ENCODE measurements at regions not wholly inside any gene's neighbourhood (a gene's known extent, or its start where the extent isn't known, plus 50 kb on each side); places are given as distances from the start of the nearest gene placed in this dataset.

GRCh38 chr5:17690473-17690872, 56.2 kb downstream of the TAF11L14 start:
- no peak for TF ChIP-seq CTCF (conservative IDR thresholded peaks at IDR 0.05; ENCODE audit: low read depth, low read length)

GRCh38 chr5:17691762-17692161, 57.5 kb downstream of the TAF11L14 start:
- DNase-seq (ENCODE audit: low read depth) = no peak
- no peak overlapping the region for H3K4me3 ChIP-seq (ENCODE audit: low read depth, low read length)
- no peak for TF ChIP-seq CTCF (conservative IDR thresholded peaks at IDR 0.05; ENCODE audit: low read depth, low read length)

More at GRCh38 chr5:17690473-17690872, 56.2 kb downstream of the TAF11L14 start:
- H3K4me3 ChIP-seq (ENCODE audit: low read depth, low read length) = no peak overlapping the region
- DNase-seq (ENCODE audit: low read depth) = no peak

DNA sequence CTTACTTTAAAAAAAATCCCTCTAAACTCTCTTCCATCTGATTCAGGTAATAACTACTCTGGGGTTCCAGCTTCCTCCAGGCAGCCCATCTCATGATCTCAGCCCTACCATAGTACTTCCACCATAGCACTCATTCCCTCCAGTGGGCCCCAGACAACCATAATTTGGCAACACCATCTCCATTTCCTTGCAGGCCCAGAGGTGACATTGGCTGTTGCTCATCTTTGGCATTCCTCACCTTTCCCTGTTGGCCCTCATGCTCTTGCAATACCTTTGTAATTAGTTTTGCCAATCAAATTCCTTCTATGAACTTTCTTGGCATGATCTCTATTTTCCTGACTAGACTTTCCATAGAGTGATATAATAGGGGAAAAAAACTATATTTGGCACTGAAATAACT, 60.1 kb downstream of the TAF11L14 start:
- no peak overlapping the region for H3K4me3 ChIP-seq (ENCODE audit: low read depth, low read length)
- no peak for TF ChIP-seq CTCF (conservative IDR thresholded peaks at IDR 0.05; ENCODE audit: low read depth, low read length)
- no peak for DNase-seq (ENCODE audit: low read depth)

DNA sequence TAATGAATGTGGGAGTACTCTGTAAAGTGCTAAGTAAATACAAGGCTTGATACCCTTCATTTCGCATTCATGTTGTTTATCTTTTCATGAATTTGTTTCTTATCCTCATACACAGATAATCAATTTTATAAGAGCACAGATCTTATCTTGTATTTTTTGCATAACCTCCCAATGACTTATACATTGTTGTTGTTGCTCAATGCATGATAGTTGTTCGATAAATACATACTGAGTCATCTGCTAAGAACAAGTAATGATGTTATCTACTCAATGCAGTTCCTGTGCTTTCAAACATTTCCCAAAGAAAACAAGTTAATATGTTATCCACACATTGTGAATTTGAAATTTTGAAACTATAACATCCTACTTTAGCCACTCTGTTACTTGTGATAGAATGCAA, 60.7 kb downstream of the TAF11L14 start:
- DNase-seq (ENCODE audit: low read depth) = no peak
- H3K4me3 ChIP-seq (ENCODE audit: low read depth, low read length) = no peak overlapping the region
- TF ChIP-seq CTCF (conservative IDR thresholded peaks at IDR 0.05; ENCODE audit: low read depth, low read length) = no peak

DNA sequence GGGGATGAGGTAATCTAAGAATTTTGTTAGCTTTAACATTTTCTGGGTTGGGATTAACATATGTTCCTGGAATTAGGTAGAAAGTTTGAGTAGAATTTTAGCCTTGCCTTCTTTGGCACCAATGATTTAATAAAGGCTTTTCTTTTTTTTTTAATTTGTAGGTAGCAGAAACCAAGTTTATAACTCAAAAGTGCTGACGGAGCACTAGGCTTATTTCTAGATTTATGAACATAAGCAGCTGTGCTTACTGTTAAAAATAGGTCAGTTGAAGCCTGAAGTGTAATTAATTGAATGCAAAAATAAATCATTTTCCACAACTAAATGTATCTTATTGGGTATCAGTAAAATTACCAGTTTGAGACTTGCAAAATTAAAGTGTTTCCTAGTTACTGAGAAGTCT, 62.4 kb downstream of the TAF11L14 start:
- DNase-seq (ENCODE audit: low read depth) = no peak
- no peak overlapping the region for H3K4me3 ChIP-seq (ENCODE audit: low read depth, low read length)
- no peak for TF ChIP-seq CTCF (conservative IDR thresholded peaks at IDR 0.05; ENCODE audit: low read depth, low read length)

DNA sequence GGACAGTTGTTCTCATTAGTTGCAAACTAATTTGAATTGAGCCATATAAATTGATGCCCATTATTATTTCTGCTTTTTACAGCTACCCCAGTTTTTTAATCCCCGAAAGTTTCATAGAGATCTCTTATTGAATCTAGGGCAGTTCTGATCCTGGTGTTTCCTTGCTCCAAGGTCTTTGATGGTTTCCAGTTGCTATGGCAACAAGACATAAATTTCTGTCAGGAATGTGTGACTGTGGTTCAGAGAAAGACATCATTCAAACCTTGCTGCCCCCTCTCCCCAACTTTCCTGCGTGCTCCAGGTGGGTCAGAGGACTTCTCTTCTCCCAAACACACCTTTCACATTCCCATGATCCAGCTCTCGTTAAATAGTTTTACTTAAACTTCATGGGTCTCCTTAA, 63.4 kb downstream of the TAF11L14 start:
- DNase-seq (ENCODE audit: low read depth) = no peak
- no peak for TF ChIP-seq CTCF (conservative IDR thresholded peaks at IDR 0.05; ENCODE audit: low read depth, low read length)
- H3K4me3 ChIP-seq (ENCODE audit: low read depth, low read length) = no peak overlapping the region

DNA sequence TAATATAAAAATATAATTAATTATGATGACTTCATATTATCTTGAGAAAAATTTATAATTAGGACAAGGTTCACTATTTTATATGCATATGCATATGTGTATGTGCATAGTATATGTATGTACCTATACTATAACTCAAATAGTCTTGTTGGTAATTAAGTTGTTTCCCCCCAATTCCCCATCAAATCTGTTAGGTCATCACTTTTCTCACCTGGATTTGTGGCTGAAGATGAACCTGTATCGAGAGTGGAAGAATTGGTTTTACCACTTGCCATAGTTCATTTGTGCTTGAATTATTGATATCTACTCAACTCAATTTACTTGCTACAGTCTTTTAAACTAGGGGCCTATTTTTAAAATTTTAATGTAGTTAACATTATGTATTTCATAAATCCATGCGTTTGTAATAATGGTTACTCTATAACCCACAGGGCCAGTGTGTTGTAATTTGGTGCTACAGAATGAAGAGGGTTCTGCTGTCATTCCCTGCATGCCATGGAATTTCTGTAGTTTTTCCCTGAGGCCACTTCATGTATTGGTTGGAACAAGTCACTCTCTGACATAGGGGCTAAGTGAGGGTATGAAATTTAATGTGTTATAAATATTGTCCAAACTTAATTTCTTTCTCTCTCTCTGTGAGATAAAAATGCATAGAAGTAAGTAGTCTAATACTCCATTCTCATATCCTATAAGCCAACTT, 74.9 kb downstream of the TAF11L14 start:
- no peak for TF ChIP-seq CTCF (conservative IDR thresholded peaks at IDR 0.05; ENCODE audit: low read depth, low read length)
- no peak for DNase-seq (ENCODE audit: low read depth)
- no peak overlapping the region for H3K4me3 ChIP-seq (ENCODE audit: low read depth, low read length)

Data from epithelial cell of proximal tubule (primary cell).